ENCODE measurements at regions not wholly inside any gene's neighbourhood (a gene's known extent, or its start where the extent isn't known, plus 50 kb on each side); places are given as distances from the start of the nearest gene placed in this dataset.
"Not testable (repeated sequence)": the region's sequence is repeated elsewhere in the genome, so short reads cannot be mapped to it uniquely, and the experiment has no call there.

DNA sequence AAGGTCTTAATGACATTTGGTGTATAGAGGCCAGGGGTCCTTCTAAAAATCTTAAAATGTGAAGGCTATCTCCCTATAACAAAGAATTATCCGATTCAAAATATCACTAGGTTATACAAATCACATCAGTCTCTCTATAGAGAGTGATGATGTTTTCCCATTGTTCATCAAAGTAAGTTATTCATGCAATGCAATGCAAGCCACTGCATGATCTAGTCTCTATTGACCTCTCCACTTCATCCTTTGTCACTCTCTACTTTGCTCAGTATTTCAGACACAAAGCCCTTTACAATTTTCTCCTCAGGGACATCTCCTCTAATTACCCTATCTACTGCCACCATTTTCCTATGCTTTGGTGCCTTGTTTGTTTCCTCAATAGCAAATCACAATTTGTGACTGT is 628.0 kb downstream of the HTR1B start:
- H3K27me3 Mint-ChIP-seq (ENCODE audit: insufficient read depth), result no peaks in the 10 kb centered on the region
- no peak overlapping the region for H3K27ac Mint-ChIP-seq
- no peaks in the 10 kb centered on the region for H3K9me3 Mint-ChIP-seq
- TF ChIP-seq, protein P1, sequence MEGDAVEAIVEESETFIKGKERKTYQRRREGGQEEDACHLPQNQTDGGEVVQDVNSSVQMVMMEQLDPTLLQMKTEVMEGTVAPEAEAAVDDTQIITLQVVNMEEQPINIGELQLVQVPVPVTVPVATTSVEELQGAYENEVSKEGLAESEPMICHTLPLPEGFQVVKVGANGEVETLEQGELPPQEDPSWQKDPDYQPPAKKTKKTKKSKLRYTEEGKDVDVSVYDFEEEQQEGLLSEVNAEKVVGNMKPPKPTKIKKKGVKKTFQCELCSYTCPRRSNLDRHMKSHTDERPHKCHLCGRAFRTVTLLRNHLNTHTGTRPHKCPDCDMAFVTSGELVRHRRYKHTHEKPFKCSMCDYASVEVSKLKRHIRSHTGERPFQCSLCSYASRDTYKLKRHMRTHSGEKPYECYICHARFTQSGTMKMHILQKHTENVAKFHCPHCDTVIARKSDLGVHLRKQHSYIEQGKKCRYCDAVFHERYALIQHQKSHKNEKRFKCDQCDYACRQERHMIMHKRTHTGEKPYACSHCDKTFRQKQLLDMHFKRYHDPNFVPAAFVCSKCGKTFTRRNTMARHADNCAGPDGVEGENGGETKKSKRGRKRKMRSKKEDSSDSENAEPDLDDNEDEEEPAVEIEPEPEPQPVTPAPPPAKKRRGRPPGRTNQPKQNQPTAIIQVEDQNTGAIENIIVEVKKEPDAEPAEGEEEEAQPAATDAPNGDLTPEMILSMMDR (IDR thresholded peaks at IDR 0.05), result no peak
- H3K36me3 Mint-ChIP-seq (ENCODE audit: low read depth), result no peaks in the 10 kb centered on the region
- H3K4me3 Mint-ChIP-seq, result no peak overlapping the region
- H3K4me1 Mint-ChIP-seq (ENCODE audit: low read depth), result no peaks in the 10 kb centered on the region
- no peak for DNase-seq

DNA sequence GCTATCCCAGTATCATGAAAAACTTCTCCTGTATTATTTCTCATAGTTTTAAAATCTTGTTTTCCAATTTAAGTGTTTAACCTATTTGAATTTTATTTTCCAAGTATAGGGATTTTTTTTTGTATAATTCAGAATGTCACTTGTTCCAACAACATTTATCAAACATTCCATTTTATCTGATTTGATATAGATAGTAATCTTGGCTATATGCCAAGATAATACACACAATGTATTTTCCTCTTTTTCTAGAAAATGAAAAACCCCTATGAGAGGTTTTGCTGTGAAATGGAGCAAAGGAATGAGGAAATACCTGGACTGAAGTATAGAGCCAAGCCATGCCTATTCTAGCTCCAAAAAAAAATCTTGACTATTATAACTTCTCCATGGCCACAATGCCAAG is 628.9 kb downstream of the HTR1B start:
- TF ChIP-seq, protein P1 (IDR thresholded peaks at IDR 0.05), result no peak
- no peaks in the 10 kb centered on the region for H3K27me3 Mint-ChIP-seq (ENCODE audit: insufficient read depth)
- no peaks in the 10 kb centered on the region for H3K9me3 Mint-ChIP-seq
- no peaks in the 10 kb centered on the region for H3K4me1 Mint-ChIP-seq (ENCODE audit: low read depth)
- no peak overlapping the region for H3K27ac Mint-ChIP-seq
- no peak overlapping the region for H3K4me3 Mint-ChIP-seq
- DNase-seq, result no peak
- H3K36me3 Mint-ChIP-seq (ENCODE audit: low read depth), result no peaks in the 10 kb centered on the region

DNA sequence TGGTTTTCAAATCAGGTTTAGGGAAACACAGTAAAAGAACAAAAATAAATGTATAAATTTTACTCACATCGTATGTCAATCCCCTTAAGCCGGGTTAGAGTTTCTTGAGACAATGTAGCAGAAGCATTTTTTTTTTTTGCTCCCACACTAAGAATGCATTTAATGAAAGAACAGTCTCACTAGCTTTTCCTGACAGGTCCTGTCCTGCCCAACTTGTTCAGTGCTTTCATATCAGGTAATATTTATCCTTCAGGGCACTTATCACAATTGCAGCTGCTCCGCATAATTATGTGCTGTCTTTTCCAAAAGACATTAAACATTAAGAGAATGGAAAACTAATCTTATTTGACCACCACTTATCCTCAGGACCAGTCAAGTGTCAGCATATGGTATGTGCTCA is 632.0 kb downstream of the HTR1B start:
- H3K36me3 Mint-ChIP-seq (ENCODE audit: low read depth), result no peaks in the 10 kb centered on the region
- no peak overlapping the region for H3K27ac Mint-ChIP-seq
- no peak for DNase-seq
- H3K27me3 Mint-ChIP-seq (ENCODE audit: insufficient read depth), result no peaks in the 10 kb centered on the region
- peaks cover 8% of the 10 kb centered on the region; the same call in 1 of the 2 replicates for H3K9me3 Mint-ChIP-seq
- no peaks in the 10 kb centered on the region for H3K4me1 Mint-ChIP-seq (ENCODE audit: low read depth)
- TF ChIP-seq, protein P1 (IDR thresholded peaks at IDR 0.05), result no peak
- H3K4me3 Mint-ChIP-seq, result no peak overlapping the region

DNA sequence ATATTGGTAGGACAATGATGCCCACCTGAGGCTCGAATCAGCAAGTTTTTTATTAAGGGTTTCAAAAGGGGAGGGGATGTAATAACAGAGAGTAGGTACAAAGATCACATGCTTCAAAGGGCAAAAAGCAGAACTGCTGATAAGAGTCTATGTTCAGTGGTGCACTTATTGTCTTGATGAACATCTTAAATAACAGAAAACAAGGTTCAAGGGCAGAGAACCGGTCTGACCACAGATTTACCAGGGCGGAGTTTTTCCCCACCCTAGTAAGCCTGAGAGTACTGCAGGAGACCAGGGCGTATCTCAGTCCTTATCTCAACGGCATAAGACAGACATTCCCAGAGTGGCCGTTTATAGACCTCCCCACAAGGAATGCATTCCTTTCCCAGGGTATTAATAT is 639.7 kb downstream of the HTR1B start:
- not testable (repeated sequence) for H3K4me3 Mint-ChIP-seq; H3K36me3 Mint-ChIP-seq (ENCODE audit: low read depth); H3K4me1 Mint-ChIP-seq (ENCODE audit: low read depth); H3K27me3 Mint-ChIP-seq (ENCODE audit: insufficient read depth); H3K27ac Mint-ChIP-seq; DNase-seq
- H3K9me3 Mint-ChIP-seq, result peaks cover 44% of the 10 kb centered on the region

DNA sequence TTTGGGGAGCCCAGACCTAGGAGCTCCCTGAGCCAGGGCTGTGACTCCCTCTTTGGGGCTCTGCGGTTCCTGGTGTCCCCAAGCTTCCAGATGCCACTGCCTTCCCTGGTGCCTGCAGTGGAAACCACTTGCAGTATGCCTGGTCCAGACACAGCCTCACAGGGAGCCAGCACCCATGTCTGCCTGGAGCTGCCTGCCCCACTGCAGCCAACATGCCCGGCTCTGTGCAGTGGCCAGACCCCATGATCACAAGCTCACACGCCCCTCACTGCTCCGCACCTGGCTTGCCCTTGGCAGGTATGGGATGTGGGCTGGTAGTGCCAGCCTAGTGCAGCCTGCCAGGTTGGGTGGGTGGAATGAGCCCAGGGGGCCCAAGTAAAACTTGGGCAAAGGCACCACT is 644.8 kb downstream of the HTR1B start:
- H3K27ac Mint-ChIP-seq, result no peak overlapping the region
- no peaks in the 10 kb centered on the region for H3K27me3 Mint-ChIP-seq (ENCODE audit: insufficient read depth)
- H3K9me3 Mint-ChIP-seq, result peaks cover 18% of the 10 kb centered on the region
- H3K4me3 Mint-ChIP-seq, result no peak overlapping the region
- no peaks in the 10 kb centered on the region for H3K36me3 Mint-ChIP-seq (ENCODE audit: low read depth)
- TF ChIP-seq, protein P1 (IDR thresholded peaks at IDR 0.05), result no peak
- no peak for DNase-seq
- no peaks in the 10 kb centered on the region for H3K4me1 Mint-ChIP-seq (ENCODE audit: low read depth)

DNA sequence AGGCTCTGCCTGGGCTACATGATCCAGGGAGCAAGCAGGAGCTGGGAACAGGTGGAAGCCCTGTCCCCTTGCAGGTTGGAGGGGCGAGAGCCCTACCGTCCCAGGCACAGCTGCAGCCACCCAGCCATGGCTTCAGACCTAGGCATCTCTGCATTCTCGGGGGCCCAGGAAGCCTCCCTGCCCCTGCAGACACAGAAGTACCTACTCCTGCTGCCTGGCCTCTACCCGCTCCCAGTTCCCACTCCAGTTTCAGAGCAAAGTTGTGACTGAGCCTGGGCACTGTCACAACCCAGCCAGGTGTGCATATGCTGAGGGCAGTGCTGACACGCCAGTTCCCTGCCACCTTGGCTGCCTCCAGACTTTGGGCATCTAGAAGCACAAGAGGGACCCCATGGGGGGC is 645.9 kb downstream of the HTR1B start:
- Mint-ChIP-seq H3K27me3 (ENCODE audit: insufficient read depth) (no peaks in the 10 kb centered on the region), H3K4me3 (no peak overlapping the region), H3K9me3 (peaks cover 7% of the 10 kb centered on the region), H3K27ac (no peak overlapping the region), H3K4me1 (ENCODE audit: low read depth) (no peaks in the 10 kb centered on the region), H3K36me3 (ENCODE audit: low read depth) (no peaks in the 10 kb centered on the region)
- DNase-seq, result no peak
- TF ChIP-seq, protein P1 (IDR thresholded peaks at IDR 0.05), result no peak
